IPS DF 6.9 (cell line): ENCODE measurements at regions not wholly inside any gene's neighbourhood (a gene's known extent, or its start where the extent isn't known, plus 50 kb on each side); places are given as distances from the start of the nearest gene placed in this dataset.

Experiments used
- DNase-seq: peaks from one replicate; pipeline ENCODE4 v3.0.0-alpha.2; 2013; ENCODE audit warnings: low read depth, low spot score
- H3K27ac ChIP-seq: one replicate; pipeline ENCODE4 v1.5.1; 2013; ENCODE audit warnings: low read length, control low read depth
- H3K27me3 ChIP-seq: 2 replicates; pipeline ENCODE4 v1.6.1; 2013; ENCODE audit warnings: mild to moderate bottlenecking, low read length; ENCODE audit not compliant: control insufficient read depth, insufficient read depth
- H3K36me3 ChIP-seq: 2 replicates; pipeline ENCODE4 v1.6.1; 2013; ENCODE audit warnings: low read length; ENCODE audit not compliant: control insufficient read depth, insufficient read depth
- H3K4me1 ChIP-seq: 2 replicates; pipeline ENCODE4 v1.6.1; 2013; ENCODE audit warnings: low read length; ENCODE audit not compliant: control insufficient read depth, insufficient read depth
- H3K4me3 ChIP-seq: 2 replicates; pipeline ENCODE4 v1.5.1; 2013; ENCODE audit warnings: mild to moderate bottlenecking, low read length
- H3K9me3 ChIP-seq: 2 replicates; pipeline ENCODE4 v1.6.1; 2013; ENCODE audit warnings: low read length, inconsistent platforms; ENCODE audit not compliant: control insufficient read depth, insufficient read depth
- WGBS: extraction: QIAGEN DNeasy Blood & Tissue Kit; methylation state at CpG from one replicate; pipeline ENCODE4 v1.1.7; 2013; ENCODE audit warnings: mixed read lengths, missing lambda C conversion rate; ENCODE audit not compliant: insufficient read length, insufficient coverage; 5-methylcytosine and 5-hydroxymethylcytosine counted together

DNA sequence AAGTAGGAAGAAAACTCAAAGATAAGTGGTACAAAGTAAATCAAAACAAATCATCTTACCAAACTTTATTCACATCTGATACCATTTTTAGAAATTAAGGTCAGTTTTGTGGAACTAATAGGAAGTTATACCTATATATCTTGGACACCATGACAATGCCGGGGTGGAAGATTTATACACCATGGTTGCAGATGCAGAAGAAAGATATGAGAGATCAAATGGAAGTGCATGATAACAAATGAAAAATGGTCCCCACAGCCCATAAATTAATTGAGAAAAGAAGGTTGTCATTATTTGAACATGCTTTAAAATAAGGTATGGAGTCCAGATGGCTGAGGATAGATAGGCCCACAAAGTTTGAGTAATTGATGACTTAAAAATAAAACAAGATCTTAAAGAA lies 276.8 kb downstream of the TSHZ3 start:
- WGBS, result no CpG with 5 or more reads among the region's 1 CpG
- no peak overlapping the region for H3K4me3 ChIP-seq
- no peaks in the 10 kb centered on the region for H3K27me3 ChIP-seq
- H3K27ac ChIP-seq, result no peak overlapping the region
- no peaks in the 10 kb centered on the region for H3K36me3 ChIP-seq
- DNase-seq, result no peak
- peaks cover 9% of the 10 kb centered on the region; the same call in 1 of the 2 replicates for H3K4me1 ChIP-seq
- H3K9me3 ChIP-seq, result no peaks in the 10 kb centered on the region

- no peaks in the 10 kb centered on the region for H3K9me3 ChIP-seq
- no peaks in the 10 kb centered on the region for H3K36me3 ChIP-seq
- H3K4me1 ChIP-seq, result peaks cover 9% of the 10 kb centered on the region; the same call in 1 of the 2 replicates
- H3K4me3 ChIP-seq, result no peak overlapping the region
- DNase-seq, result no peak
- no CpG with 5 or more reads among the region's 11 CpGs for WGBS
- H3K27ac ChIP-seq, result no peak overlapping the region
- H3K27me3 ChIP-seq, result no peaks in the 10 kb centered on the region
Observed at GRCh38 chr19:31071136-31071855, 277.9 kb downstream of the TSHZ3 start.

DNA sequence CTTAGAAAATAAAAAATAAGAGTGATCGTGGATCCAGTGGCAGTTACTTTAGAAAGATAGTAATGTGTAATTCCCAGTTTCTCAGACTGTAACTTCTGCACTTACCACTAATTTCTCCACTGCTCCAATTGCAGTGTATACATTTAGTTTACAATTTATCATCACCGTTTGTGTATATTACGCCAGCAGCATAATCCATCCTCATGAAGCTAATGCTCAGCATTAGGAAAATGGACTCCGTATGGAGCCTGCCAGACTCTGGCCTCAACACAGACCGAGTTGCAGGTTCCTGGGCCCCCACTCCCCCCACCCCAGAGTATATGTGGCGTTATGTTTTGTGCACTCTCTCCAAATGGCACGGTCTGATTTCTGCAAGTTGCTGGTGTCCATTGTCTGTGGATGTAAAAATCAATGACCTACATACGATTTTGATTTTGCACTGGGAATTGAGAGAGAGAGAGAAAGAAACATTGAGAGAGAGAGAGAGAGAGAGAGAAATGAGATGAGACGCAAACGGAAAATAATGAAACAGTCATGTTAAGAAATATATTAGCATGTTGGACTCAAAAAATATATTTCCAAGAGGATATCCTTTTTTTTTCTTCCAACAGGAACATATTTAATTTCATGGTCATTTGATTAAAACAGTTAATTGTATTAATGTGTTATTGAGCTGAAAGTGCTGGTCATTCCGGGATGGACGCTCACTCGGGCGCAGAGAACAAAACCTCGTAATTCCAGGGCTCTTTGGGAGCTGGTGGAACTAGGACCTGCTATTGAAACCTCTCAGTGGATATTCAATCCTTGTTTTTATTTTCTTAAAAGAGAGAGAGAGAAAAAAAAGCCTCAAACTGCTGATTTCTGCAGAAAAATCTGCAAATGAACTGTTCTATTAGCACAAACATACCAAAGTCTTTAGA lies 278.8 kb downstream of the TSHZ3 start:
- H3K4me1 ChIP-seq, result peaks cover 5% of the 10 kb centered on the region; the same call in 1 of the 2 replicates
- no peaks in the 10 kb centered on the region for H3K36me3 ChIP-seq
- no peak for DNase-seq
- H3K9me3 ChIP-seq, result no peaks in the 10 kb centered on the region
- no CpG with 5 or more reads among the region's 15 CpGs for WGBS
- no peaks in the 10 kb centered on the region for H3K27me3 ChIP-seq
- no peak overlapping the region for H3K27ac ChIP-seq
- no peak overlapping the region for H3K4me3 ChIP-seq

DNA sequence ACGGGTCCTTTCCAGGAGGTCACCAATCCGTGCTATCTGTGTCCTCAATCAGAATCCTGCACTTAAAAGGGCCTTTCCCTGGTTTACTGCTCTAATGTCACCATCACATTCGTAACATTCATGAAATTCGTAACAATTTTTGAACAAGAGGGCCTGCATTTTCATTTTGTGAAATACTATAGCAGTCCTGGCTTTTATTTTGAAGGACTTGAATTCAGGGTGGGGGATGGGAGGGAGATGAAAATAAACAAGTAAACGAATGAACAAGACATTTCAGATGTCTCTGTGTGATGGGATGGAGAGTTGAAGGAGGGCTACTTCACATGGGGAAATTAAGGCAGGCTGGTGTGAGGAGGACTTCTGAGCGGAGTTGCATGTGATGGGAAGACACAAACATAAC lies 281.0 kb downstream of the TSHZ3 start:
- DNase-seq, result no peak
- no CpG with 5 or more reads among the region's 6 CpGs for WGBS
- H3K36me3 ChIP-seq, result no peaks in the 10 kb centered on the region
- no peaks in the 10 kb centered on the region for H3K9me3 ChIP-seq
- 0 out of 2 replicates have a peak, but pooled peaks cover 2% of the 10 kb centered on the region for H3K4me1 ChIP-seq
- H3K4me3 ChIP-seq, result no peak overlapping the region
- no peaks in the 10 kb centered on the region for H3K27me3 ChIP-seq
- H3K27ac ChIP-seq, result no peak overlapping the region

DNA sequence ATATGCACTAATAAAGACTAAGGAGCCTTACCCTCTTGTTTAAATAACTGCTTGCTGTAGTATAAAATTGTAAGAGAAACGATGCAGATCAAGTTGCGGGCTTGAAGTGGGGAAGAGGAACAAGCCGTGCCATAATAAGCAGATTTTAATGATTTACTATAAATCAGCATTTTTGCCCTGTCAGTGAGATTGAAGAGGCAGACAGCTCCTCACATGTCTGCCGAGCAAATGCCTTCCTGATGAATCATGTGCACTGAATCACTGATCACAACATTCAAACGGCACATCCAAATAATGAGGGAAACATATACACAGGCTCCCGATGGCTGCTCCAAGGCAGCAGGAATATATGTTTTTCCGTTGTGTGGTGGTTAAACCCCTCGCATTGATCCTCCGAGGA lies 282.9 kb downstream of the TSHZ3 start:
- no peaks in the 10 kb centered on the region for H3K9me3 ChIP-seq
- no peaks in the 10 kb centered on the region for H3K27me3 ChIP-seq
- WGBS, result no CpG with 5 or more reads among the region's 9 CpGs
- H3K27ac ChIP-seq, result no peak overlapping the region
- no peaks in the 10 kb centered on the region for H3K36me3 ChIP-seq
- H3K4me1 ChIP-seq, result 0 out of 2 replicates have a peak, but pooled peaks cover under 1% of the 10 kb centered on the region
- H3K4me3 ChIP-seq, result no peak overlapping the region
- no peak for DNase-seq

- no peaks in the 10 kb centered on the region for H3K27me3 ChIP-seq
- no peaks in the 10 kb centered on the region for H3K4me1 ChIP-seq
- H3K9me3 ChIP-seq, result no peaks in the 10 kb centered on the region
- no peak overlapping the region for H3K27ac ChIP-seq
- no peak overlapping the region for H3K4me3 ChIP-seq
- no CpG with 5 or more reads among the region's 9 CpGs for WGBS
- no peak for DNase-seq
- H3K36me3 ChIP-seq, result no peaks in the 10 kb centered on the region
Observed at GRCh38 chr19:31064491-31064890, 284.7 kb downstream of the TSHZ3 start.

DNA sequence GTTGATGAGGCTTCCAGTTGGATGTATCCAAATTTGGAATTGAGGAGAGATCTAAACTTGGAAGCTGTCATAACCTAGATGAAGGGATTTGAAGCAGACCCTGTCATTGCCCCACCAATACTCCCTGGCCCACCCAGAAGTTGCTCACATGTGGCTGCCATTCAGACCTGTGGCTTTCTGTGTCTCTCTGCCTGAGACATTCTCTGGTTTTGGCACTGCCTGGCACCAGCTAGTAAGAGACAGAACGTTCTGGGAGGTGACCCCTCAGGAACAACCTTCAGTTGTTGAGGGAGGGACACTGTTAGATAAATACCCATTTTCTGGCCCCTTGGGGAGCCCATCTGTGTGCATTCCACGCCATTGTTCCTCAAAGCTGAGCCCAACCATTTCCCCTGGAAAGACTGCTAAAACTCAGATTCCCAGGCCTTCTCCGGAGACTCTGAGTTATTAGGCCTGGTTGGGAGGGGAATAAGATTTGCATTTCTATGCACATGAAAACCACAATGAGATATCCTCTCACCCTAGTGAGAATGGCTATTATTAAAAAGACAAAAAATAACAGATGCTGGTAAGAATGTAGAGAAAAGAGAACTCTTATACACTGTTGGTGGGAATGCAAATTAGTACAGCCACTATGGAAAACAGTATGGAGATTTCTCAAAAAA lies 290.4 kb downstream of the TSHZ3 start:
- Histone ChIP-seq H3K27ac (no peak overlapping the region), H3K36me3 (no peaks in the 10 kb centered on the region), H3K27me3 (no peaks in the 10 kb centered on the region), H3K9me3 (no peaks in the 10 kb centered on the region), H3K4me3 (no peak overlapping the region), H3K4me1 (no peaks in the 10 kb centered on the region)
- no peak for DNase-seq
- WGBS, result no CpG with 5 or more reads among the region's 3 CpGs

- no peak overlapping the region for H3K4me3 ChIP-seq
- H3K27ac ChIP-seq, result no peak overlapping the region
- no peaks in the 10 kb centered on the region for H3K27me3 ChIP-seq
- WGBS, result no CpG with 5 or more reads among the region's 2 CpGs
- no peaks in the 10 kb centered on the region for H3K4me1 ChIP-seq
- H3K36me3 ChIP-seq, result no peaks in the 10 kb centered on the region
- H3K9me3 ChIP-seq, result no peaks in the 10 kb centered on the region
- no peak for DNase-seq
Observed at GRCh38 chr19:31057476-31057875, 291.8 kb downstream of the TSHZ3 start.

DNA sequence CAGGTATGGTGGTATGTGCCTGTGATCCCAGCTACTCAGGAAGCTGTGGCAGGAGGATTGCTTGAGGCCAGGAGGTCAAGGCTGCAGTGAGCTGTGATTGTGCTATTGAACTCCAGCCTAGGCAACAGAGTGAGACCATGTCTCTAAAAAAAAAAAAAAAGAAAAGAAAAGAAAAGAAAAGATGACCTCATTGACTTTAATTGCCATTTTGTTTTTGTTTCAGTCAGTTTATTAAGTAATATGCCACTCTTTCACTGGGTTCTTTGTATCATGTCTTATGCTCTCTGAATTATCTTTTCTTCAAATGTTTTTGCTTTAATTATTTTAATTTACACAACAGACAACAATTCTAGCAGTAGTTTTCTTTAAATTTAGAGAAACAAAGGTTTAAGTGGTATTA lies 293.8 kb downstream of the TSHZ3 start:
- no peaks in the 10 kb centered on the region for H3K27me3 ChIP-seq
- DNase-seq, result no peak
- H3K27ac ChIP-seq, result no peak overlapping the region
- no peaks in the 10 kb centered on the region for H3K9me3 ChIP-seq
- H3K4me1 ChIP-seq, result no peaks in the 10 kb centered on the region
- no peak overlapping the region for H3K4me3 ChIP-seq
- H3K36me3 ChIP-seq, result no peaks in the 10 kb centered on the region

DNA sequence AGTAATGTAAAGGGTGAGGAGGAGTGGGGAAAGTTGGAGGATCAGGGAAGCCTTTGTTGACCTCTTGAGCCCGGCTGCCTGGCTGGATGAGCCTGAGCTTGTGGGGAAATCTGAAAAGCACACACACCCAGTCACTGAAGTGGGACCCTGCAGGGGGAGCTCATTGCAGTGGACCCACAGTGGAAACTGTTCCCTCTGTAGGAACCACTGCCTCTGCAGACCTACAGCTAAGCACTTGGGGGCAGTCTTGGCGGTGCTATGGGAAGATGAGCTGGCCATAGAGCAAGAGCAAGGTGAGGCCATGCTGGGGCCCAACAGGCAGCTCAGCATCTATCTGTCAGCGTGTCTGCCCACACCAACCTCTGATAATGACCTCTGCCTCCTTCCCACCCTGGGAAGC lies 294.8 kb downstream of the TSHZ3 start:
- H3K4me3 ChIP-seq, result no peak overlapping the region
- H3K27ac ChIP-seq, result no peak overlapping the region
- H3K27me3 ChIP-seq, result no peaks in the 10 kb centered on the region
- H3K9me3 ChIP-seq, result no peaks in the 10 kb centered on the region
- H3K36me3 ChIP-seq, result no peaks in the 10 kb centered on the region
- WGBS, result no CpG with 5 or more reads among the region's 3 CpGs
- H3K4me1 ChIP-seq, result no peaks in the 10 kb centered on the region
- peak; percentile 57 for DNase-seq
